Amygdala (tissue), 56 donors: ENCODE measurements at regions not wholly inside any gene's neighbourhood (a gene's known extent, or its start where the extent isn't known, plus 50 kb on each side); places are given as distances from the start of the nearest gene placed in this dataset.

Experiments
- DNase-seq, 56 donors: peaks; one replicate each; lab custom pipeline; 2025; lab: John Stamatoyannopoulos, UW

GRCh38 chr2:3071685-3072263, 305.8 kb downstream of the EIPR1 start:
- DNase-seq = no peak

GRCh38 chr2:3066831-3067230, 310.8 kb downstream of the EIPR1 start:
- no peak for DNase-seq

- DNase-seq = no peak
These were observed 311.7 kb downstream of the EIPR1 start for GRCh38 chr2:3065928-3066327.

GRCh38 chr2:3062476-3063260, 314.9 kb downstream of the EIPR1 start:
- DNase-seq = no peak

GRCh38 chr2:3060049-3060448, 317.6 kb downstream of the EIPR1 start:
- no peak for DNase-seq

GRCh38 chr2:3059141-3059925, 318.3 kb downstream of the EIPR1 start:
- DNase-seq = no peak

- DNase-seq = no peak
These were observed 323.6 kb downstream of the EIPR1 start for GRCh38 chr2:3054066-3054465.

- no peak for DNase-seq
These were observed 326.4 kb downstream of the EIPR1 start for GRCh38 chr2:3051266-3051665.

GRCh38 chr2:3046170-3046865, 331.3 kb downstream of the EIPR1 start:
- no peak for DNase-seq

GRCh38 chr2:3045318-3045921, 332.2 kb downstream of the EIPR1 start:
- DNase-seq = no peak

GRCh38 chr2:3044587-3045317, 332.9 kb downstream of the EIPR1 start:
- DNase-seq = no peak

GRCh38 chr2:3043726-3044125, 333.9 kb downstream of the EIPR1 start:
- no peak for DNase-seq

- no peak for DNase-seq
These were observed 334.7 kb downstream of the EIPR1 start for GRCh38 chr2:3042601-3043585.

- DNase-seq = peak in 1 of 56 donors; percentile 18
These were observed 335.6 kb downstream of the EIPR1 start for GRCh38 chr2:3041841-3042600.

GRCh38 chr2:3041246-3041645, 336.4 kb downstream of the EIPR1 start:
- DNase-seq = no peak

- DNase-seq = no peak
These were observed 337.0 kb downstream of the EIPR1 start for GRCh38 chr2:3040496-3041140.

- DNase-seq = no peak
These were observed 337.6 kb downstream of the EIPR1 start for GRCh38 chr2:3040066-3040428.
